Parathyroid adenoma (tissue), 2 donors: ENCODE measurements at regions not wholly inside any gene's neighbourhood (a gene's known extent, or its start where the extent isn't known, plus 50 kb on each side); places are given as distances from the start of the nearest gene placed in this dataset.

Experiments used
- H2AFZ ChIP-seq: fragments of 300-600 bp; sonication (generic); one replicate; pipeline ENCODE4 v1.7.0; 2017; ENCODE audit warnings: antibody characterized with exemption, mild to moderate bottlenecking
- H3K27ac ChIP-seq: fragments of 300-600 bp; sonication (generic); one replicate; pipeline ENCODE4 v1.7.0; 2017
- H3K27me3 ChIP-seq: fragments of 300-600 bp; sonication (generic); one replicate; pipeline ENCODE4 v1.7.0; 2017; ENCODE audit warnings: low read length; ENCODE audit not compliant: control insufficient read depth, insufficient read depth
- H3K36me3 ChIP-seq: fragments of 300-600 bp; sonication (generic); one replicate; pipeline ENCODE4 v1.7.0; 2017; ENCODE audit warnings: low read length; ENCODE audit not compliant: control insufficient read depth, insufficient read depth
- H3K4me1 ChIP-seq: fragments of 300-600 bp; sonication (generic); one replicate; pipeline ENCODE4 v1.7.0; 2017; ENCODE audit warnings: control low read depth
- H3K4me2 ChIP-seq: fragments of 300-600 bp; sonication (generic); one replicate; pipeline ENCODE4 v1.7.0; 2017; ENCODE audit warnings: low read length
- H3K4me3 ChIP-seq: fragments of 300-600 bp; sonication (generic); one replicate; pipeline ENCODE4 v1.7.0; 2017; ENCODE audit warnings: low read depth, low read length
- H3K79me2 ChIP-seq: fragments of 300-600 bp; sonication (generic); one replicate; pipeline ENCODE4 v1.7.0; 2017; ENCODE audit warnings: control low read depth
- H3K9ac ChIP-seq: fragments of 300-600 bp; sonication (generic); one replicate; pipeline ENCODE4 v1.7.0; 2017; ENCODE audit warnings: mild to moderate bottlenecking
- H3K9me3 ChIP-seq: fragments of 300-600 bp; sonication (generic); one replicate; pipeline ENCODE4 v1.7.0; 2017; ENCODE audit warnings: low read length; ENCODE audit not compliant: control insufficient read depth
- TF ChIP-seq, protein P1 (sequence below): fragments of 300-600 bp; sonication (generic); IDR thresholded peaks from one replicate; pipeline ENCODE4 v1.7.0; 2017; ENCODE audit warnings: antibody characterized with exemption, mild to moderate bottlenecking
- donor health status: primary hyperparathyroidism.

DNA sequence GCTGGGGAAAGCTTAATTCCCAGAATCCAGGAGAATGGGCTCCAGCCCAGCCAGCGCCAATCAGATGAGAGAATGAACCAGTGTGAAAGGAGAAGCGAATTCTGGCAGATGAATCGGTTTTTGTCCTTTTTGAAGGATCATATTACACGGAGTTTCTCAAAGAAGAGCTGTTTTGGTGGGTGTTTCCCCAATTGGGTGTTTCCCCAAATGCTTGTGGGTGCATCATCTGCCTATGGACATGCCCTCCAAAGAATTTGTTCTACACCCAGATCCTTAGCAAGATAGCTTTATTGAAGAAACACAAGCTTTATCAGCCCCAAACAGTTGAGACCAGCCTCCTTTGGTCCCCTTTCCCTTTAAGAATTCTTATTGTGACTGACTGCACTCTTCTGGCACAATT lies 186.5 kb upstream of the GPR26 start:
- H3K79me2 ChIP-seq, result no peaks in the 10 kb centered on the region
- H2AFZ ChIP-seq, result no peak overlapping the region
- H3K4me3 ChIP-seq, result no peak overlapping the region
- no peak overlapping the region for H3K9ac ChIP-seq
- H3K27ac ChIP-seq, result no peak overlapping the region
- no peak overlapping the region for H3K4me2 ChIP-seq
- TF ChIP-seq, protein P1, sequence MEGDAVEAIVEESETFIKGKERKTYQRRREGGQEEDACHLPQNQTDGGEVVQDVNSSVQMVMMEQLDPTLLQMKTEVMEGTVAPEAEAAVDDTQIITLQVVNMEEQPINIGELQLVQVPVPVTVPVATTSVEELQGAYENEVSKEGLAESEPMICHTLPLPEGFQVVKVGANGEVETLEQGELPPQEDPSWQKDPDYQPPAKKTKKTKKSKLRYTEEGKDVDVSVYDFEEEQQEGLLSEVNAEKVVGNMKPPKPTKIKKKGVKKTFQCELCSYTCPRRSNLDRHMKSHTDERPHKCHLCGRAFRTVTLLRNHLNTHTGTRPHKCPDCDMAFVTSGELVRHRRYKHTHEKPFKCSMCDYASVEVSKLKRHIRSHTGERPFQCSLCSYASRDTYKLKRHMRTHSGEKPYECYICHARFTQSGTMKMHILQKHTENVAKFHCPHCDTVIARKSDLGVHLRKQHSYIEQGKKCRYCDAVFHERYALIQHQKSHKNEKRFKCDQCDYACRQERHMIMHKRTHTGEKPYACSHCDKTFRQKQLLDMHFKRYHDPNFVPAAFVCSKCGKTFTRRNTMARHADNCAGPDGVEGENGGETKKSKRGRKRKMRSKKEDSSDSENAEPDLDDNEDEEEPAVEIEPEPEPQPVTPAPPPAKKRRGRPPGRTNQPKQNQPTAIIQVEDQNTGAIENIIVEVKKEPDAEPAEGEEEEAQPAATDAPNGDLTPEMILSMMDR, result no peak
- H3K4me1 ChIP-seq, result no peaks in the 10 kb centered on the region
- H3K27me3 ChIP-seq, result no peaks in the 10 kb centered on the region
- no peaks in the 10 kb centered on the region for H3K9me3 ChIP-seq
- no peaks in the 10 kb centered on the region for H3K36me3 ChIP-seq

DNA sequence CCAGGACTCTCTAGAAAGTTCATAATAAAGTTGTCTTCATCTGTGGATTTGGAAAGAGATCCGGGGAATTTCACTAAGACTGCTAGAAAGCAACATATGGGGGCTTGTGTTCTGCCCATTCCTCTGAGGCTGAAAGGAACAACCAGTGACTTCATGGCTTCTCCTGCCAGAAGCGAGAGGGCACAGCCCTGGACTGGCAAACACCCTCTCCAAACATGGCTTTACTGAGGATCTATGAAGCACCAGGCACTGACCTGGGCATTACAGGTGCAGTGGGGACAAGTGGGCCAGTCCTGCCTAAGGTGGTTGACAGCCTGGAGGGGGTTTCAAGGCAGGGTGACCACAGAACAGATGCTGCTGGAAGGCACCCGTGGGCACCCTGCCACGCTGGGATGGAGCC lies 185.8 kb upstream of the GPR26 start:
- Histone ChIP-seq H2AFZ (no peak overlapping the region), H3K36me3 (no peaks in the 10 kb centered on the region), H3K4me1 (no peaks in the 10 kb centered on the region), H3K9ac (no peak overlapping the region), H3K27ac (no peak overlapping the region), H3K4me3 (no peak overlapping the region), H3K27me3 (no peaks in the 10 kb centered on the region), H3K4me2 (no peak overlapping the region), H3K79me2 (no peaks in the 10 kb centered on the region), H3K9me3 (no peaks in the 10 kb centered on the region)
- TF ChIP-seq, protein P1, result no peak

DNA sequence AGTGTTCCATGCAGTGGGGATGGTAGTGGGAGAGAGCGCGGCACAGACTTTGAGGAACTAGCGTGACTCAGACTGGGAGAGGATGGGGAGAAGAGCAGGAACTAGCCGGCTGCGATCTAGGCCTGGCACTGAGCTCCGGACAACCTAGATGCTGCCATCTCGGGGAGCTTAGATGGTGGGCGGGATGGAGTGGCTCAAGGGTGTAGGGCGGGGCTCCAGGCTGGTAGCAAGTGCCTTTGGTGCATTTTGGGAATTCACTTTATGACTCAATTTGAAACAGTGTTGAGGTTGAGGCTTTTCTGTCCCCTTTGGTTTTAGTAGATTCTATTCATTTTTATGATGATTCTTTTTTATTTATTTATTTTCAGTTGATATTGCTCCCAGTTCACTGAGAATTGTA lies 185.3 kb upstream of the GPR26 start:
- H3K36me3 ChIP-seq, result no peaks in the 10 kb centered on the region
- no peak overlapping the region for H3K27ac ChIP-seq
- no peak overlapping the region for H3K9ac ChIP-seq
- H3K27me3 ChIP-seq, result no peaks in the 10 kb centered on the region
- H3K4me1 ChIP-seq, result no peaks in the 10 kb centered on the region
- H3K4me3 ChIP-seq, result no peak overlapping the region
- H2AFZ ChIP-seq, result no peak overlapping the region
- no peaks in the 10 kb centered on the region for H3K79me2 ChIP-seq
- H3K4me2 ChIP-seq, result no peak overlapping the region
- TF ChIP-seq, protein P1, result no peak
- no peaks in the 10 kb centered on the region for H3K9me3 ChIP-seq

DNA sequence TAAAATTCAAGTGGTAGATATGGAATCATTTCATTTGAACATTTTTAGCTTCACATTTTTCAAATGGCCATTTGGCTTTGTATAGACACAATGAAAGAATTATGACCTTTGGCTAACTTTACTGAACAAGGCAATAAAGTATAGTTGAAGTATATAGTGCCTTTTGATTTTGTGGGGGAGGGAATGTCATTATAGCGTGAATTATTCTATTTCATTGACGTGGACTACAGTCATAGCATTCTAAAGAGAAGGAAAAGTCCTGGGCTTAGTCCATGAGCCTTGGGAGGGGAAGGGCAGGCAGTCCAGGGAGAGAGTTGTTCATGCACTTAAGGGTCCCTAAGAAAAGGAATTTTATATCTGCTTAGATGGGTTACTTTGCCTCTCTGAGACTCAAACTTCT lies 181.4 kb upstream of the GPR26 start:
- Histone ChIP-seq H3K36me3 (no peaks in the 10 kb centered on the region), H3K4me3 (no peak overlapping the region), H3K27me3 (no peaks in the 10 kb centered on the region), H3K27ac (no peak overlapping the region), H3K79me2 (no peaks in the 10 kb centered on the region), H3K9ac (no peak overlapping the region), H3K9me3 (no peaks in the 10 kb centered on the region), H3K4me1 (no peaks in the 10 kb centered on the region), H3K4me2 (no peak overlapping the region), H2AFZ (no peak overlapping the region)
- TF ChIP-seq, protein P1, result no peak

DNA sequence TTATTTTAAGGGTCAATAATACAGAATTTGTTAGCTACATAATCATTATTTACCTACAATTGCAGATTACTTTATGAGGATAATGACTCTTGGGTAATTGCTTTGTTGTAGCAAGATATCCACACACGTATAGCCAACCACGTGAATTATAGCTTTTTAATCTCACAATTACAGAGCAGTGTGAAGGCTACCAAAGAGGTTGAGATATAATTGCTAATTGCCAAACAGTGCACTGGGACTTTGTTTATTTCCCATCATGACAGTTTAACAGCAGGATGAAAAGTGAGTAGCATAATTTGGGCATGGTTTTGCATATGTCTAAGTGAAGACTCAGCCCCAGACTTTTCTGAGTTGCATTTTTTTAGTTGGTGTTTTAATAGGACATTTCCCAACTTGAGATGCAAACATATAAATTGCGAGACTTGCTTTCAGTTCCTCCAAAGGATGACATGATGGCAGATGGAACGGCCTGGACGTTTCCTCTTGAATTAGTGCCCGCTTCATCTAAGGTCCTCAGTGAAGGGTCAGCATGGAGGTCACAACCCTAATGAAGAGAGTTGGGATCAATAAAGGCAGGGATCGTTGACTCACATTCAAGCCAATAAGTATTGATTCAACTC lies 180.7 kb upstream of the GPR26 start:
- Histone ChIP-seq H3K36me3 (no peaks in the 10 kb centered on the region), H3K79me2 (no peaks in the 10 kb centered on the region), H3K4me3 (no peak overlapping the region), H3K27me3 (no peaks in the 10 kb centered on the region), H3K4me1 (no peaks in the 10 kb centered on the region), H2AFZ (no peak overlapping the region), H3K4me2 (no peak overlapping the region), H3K9me3 (no peaks in the 10 kb centered on the region), H3K27ac (no peak overlapping the region), H3K9ac (no peak overlapping the region)
- TF ChIP-seq, protein P1, result no peak
